NCI-H1436 (cell line): ENCODE measurements at regions not wholly inside any gene's neighbourhood (a gene's known extent, or its start where the extent isn't known, plus 50 kb on each side); places are given as distances from the start of the nearest gene placed in this dataset.

Source experiments
- DNase-seq: peaks from one replicate; lab custom pipeline; 2025; lab: John Stamatoyannopoulos, UW

GRCh38 chr13:52975969-52976368 lies 52.6 kb upstream of the OLFM4 start:
- no peak for DNase-seq

DNA sequence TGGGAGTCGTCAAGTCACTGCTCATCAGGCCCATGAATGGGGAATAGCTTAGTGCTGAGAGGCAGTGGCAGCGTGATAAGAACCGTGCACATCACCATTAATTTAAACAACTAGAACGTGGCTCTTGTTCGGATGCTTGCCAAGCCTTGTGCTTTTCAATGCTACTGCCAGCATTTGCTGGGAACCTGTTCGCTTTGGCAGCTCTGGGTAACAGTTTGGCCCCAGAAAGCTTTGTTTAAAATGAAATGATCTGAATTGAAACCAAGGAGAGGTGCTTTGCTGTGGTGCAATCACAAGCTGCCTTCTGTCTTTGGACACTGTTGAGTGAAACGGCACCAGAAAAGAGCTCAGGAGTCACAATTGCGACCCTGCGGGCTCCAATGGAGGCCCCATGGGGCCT lies 53.5 kb upstream of the OLFM4 start:
- DNase-seq: no peak

GRCh38 chr13:52974711-52975110 lies 53.9 kb upstream of the OLFM4 start:
- no peak for DNase-seq

GRCh38 chr13:52969373-52969772 lies 59.2 kb upstream of the OLFM4 start:
- DNase-seq: no peak

GRCh38 chr13:52968074-52968700 lies 60.4 kb upstream of the OLFM4 start:
- peak; percentile 54 for DNase-seq

DNA sequence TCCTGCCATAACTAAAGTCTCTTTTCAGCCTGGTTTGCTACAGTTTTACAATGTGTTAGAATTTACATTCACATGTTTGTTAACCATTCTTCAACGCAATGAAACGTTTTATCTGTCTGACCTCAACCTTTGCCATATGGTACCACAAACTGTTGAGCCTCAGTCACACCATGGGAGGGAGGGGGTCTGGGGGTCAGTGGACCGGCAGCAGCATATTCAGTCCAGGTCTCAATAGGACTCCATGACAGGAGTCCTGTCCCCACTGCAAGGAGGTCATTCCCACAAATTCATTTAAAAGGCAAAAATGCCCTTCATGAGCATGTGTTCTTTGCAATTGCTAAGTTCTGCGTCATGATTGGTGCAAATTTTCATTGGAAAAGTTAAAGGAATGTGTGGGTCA lies 66.6 kb upstream of the OLFM4 start:
- no peak for DNase-seq

GRCh38 chr13:52961256-52961910 lies 67.2 kb upstream of the OLFM4 start:
- DNase-seq: no peak

GRCh38 chr13:52955472-52955874 lies 73.1 kb upstream of the OLFM4 start:
- DNase-seq: no peak

DNA sequence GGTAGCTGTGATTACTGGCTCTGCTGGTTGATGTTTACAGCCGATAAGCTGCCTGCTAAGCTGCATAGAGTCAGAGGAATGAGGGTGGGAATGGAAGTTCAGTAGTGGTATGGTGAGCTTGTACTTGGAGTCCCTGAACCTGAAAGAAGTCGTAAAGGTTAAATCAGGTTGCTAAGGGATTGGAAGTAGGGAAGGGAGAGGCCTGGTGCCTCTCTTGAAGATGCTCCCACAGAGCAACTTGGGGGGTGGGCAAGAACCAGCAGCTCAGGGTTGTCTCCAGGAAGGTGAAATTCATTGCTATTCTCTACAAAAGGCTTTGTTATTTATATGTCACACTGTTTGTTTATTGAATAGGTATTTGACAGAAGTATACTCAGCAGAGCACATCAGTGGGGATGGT lies 73.8 kb upstream of the OLFM4 start:
- no peak for DNase-seq

DNA sequence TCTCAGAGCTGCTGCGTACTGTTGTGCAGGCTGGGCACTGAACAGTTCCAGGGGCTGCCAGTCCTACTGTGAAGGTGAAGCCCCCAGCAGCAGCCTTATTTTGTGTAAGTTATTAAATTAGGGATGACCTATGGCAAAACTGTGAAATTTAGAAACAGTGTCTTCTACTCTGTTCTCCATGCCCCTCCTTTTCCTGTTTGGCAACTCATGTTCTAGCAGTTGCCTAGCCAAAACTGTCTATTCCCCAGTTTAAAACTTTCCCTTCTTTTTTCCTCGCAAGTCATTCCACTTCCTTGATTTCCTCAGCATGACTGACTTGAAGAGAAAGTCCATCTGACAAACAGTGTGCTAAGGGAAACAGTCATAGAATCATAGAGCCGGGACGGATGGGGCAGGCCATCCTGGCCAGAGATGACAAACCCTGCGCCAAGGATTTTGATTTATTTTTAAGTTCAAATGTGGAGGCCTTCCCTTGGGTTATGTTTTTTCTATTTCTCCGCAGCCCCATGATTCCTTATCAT lies 78.1 kb upstream of the OLFM4 start:
- no peak for DNase-seq

GRCh38 chr13:52949742-52950141 lies 78.9 kb upstream of the OLFM4 start:
- DNase-seq: no peak

- no peak for DNase-seq
Observed at GRCh38 chr13:52949044-52949443, 79.6 kb upstream of the OLFM4 start.

GRCh38 chr13:52947921-52948373 lies 80.7 kb upstream of the OLFM4 start:
- no peak for DNase-seq

DNA sequence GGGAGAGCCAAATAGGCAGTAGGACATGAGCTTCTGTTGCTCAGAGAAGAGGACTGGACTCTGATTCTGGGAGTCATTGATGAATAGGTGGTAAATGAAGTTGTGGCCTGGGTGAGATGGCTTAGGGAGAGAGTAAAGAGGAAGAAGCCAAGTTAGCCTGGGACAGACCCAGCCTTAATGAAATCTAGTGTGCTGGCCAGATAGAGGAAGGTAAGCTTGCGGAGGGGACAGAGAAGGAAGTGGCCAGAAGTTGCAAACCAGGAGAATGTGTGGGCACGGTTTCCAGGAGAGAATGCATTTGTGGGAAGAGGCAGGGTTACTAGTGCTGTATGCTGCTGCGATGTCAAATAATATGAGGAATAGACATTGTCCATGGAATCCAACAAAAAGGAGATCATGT lies 83.3 kb upstream of the OLFM4 start:
- no peak for DNase-seq

DNA sequence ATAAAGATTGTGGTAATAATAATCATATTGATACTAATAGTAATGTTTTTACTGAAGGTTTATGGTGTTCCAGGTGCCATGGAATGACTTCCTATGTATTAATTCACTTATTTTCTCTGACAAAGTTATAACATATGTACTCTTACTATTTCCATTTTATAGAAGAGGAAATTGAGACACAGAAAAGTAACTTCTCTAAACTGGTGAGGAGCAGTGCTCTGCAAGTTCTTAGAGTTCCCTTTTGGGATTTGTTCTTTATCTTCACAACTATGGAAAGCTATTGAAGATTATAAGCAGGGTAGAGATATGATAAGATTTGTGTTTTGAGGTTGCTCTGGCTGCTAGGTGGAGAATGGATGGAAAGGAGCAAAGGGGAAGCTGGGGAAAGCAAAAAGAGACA lies 83.9 kb upstream of the OLFM4 start:
- DNase-seq: no peak

DNA sequence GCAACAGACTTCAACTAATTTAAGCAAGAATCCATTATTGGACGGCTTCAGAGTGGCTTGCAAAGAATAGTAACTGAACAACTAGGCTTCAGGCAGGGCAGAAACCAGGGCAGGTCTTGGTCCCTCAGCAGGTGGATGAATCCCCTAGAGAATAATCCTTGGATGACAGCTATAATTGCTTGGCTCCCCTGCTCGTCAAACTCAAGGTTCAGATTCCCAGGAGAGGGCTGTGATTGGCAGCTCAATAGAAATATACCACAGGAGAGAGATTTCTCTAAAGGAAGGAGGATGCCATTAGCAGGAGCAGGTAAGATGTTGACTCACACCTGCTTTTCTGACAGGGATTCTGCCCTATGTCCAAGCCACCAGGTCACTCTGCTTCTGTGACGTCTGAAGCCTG lies 89.6 kb upstream of the PCDH8 start:
- peak; percentile 16 for DNase-seq

DNA sequence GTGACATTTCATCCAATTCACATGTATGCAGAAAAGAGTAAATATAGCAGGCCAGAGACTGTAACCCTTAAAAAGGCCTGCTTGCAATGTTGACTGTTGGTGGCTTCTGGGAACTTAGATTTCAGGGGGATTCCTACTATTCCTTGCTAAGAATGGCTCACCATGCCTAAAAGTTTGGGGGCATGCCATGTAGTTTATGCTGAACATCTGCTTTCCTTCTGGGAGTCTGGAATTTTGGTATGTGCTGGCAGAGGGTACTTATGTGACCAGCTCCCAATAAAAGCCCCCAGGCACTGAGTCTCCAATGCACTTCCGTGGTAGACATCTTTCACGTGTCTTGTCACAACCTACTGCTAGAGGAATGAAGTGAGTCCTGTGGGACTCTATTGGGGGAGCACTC lies 88.4 kb upstream of the PCDH8 start:
- DNase-seq: no peak

DNA sequence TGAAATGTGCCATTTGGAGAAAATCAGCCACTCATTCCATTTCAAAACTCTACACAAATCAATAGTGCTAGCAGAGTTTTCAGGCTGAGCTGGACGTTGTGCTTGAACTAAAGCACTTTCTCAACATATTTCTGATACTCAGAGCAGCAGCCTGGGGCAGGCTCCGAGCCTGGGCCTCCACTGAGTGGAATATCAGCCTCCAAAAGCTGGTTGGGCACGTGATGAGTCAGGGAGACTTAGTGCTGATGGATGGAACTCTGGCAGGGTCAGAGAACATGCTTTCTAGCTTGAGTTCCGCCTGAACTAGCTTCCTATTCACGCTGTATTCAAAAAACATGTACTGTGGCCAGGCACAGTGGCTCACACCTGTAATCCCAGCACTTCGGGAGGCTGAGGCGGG lies 85.8 kb upstream of the PCDH8 start:
- DNase-seq: no peak

GRCh38 chr13:52933547-52934210 lies 85.2 kb upstream of the PCDH8 start:
- DNase-seq: no peak

DNA sequence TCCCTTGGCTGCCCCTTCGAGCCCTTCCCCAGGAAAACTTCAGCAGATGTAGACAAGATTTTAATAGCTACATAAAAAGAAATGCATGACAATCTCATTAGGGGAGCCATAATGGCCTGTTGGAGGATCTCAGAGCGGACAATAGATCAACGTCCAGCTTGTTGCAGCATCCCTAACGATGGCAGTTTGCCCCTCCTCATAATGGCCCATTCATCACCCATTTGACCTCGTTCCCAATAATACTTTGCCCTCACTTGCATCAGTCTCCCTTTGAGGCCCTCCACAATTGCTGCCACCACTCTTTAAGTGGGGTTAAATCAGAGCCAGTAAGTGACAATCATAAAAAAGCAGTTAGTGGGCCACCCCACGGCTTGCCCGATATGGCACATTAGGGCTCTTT lies 84.7 kb upstream of the PCDH8 start:
- no peak for DNase-seq

- no peak for DNase-seq
Observed at GRCh38 chr13:52932649-52933048, 84.2 kb upstream of the PCDH8 start.

DNA sequence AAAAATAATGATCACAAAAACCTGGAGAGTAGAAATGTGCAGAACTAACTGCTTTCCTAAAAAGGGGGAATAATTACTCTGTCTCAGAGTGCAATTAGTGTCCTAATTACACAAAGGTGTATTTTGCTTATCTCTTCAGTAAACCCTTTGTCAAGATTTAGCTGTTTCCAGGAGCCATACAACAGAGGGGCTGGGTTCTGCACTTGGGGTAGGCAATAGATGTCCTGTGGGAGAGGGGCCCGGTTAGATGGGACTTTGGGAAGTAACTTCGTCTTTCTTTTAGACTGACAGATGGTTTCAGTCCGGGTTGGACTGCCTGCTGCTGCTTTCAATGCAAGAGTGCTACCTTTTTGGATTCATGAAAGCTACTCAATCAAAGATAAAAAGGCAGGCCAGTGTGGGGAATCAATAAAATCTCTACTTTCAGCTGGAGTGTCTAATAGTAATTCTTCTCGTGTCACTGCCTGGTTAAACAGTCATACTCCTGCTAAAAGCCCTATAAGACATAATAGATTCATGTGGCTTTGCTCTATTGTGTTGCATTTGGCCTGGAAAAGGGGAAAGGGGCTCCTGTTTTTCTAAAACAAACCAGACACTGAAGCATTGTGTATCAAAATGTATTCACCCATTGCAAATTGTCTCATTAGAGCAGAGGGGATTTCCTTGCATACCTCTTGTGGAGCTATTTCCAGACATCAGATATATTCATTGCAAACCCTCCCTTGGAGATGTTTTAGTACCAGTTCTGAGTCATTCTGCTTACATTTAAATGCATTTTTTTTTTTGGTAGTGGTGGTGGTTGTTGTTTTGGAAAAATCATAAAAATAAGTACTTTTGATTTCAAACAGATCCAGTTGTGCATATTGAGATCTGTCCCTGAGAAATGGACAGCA lies 83.3 kb upstream of the PCDH8 start:
- no peak for DNase-seq
